Activated naive CD4-positive, alpha-beta T cell treated with anti-CD3 and anti-CD28 coated beads for 36 hours (primary cell): ENCODE measurements at regions not wholly inside any gene's neighbourhood (a gene's known extent, or its start where the extent isn't known, plus 50 kb on each side); places are given as distances from the start of the nearest gene placed in this dataset.

ENCODE experiments used
- CTCF ChIA-PET: fragments of 350-600 bp; sonication (Branson Sonifier 250); formaldehyde crosslinking; loops from one replicate; lab custom pipeline; 2021; ENCODE audit warnings: antibody characterized with exemption; lab: Charles Lee
- DNase-seq: peaks from one replicate; pipeline ENCODE4 v3.0.0-alpha.2; 2020
- H3K27ac Mint-ChIP-seq: one replicate; pipeline ENCODE4 v1.8.0; 2021; ENCODE audit warnings: mild to moderate bottlenecking, mixed read lengths
- H3K27me3 Mint-ChIP-seq: one replicate; pipeline ENCODE4 v1.8.0; 2021; ENCODE audit warnings: low read depth, mixed read lengths
- H3K36me3 Mint-ChIP-seq: one replicate; pipeline ENCODE4 v1.8.0; 2021; ENCODE audit warnings: low read depth, mixed read lengths
- H3K4me1 Mint-ChIP-seq: one replicate; pipeline ENCODE4 v1.8.0; 2021; ENCODE audit warnings: low read depth, mixed read lengths
- H3K4me3 Mint-ChIP-seq: one replicate; pipeline ENCODE4 v1.8.0; 2021; ENCODE audit warnings: mild to moderate bottlenecking, moderate library complexity, mixed read lengths
- H3K9me3 Mint-ChIP-seq: one replicate; pipeline ENCODE4 v1.8.0; 2021; ENCODE audit warnings: mixed read lengths
- intact Hi-C: fragments of 100-400 bp; cut with micrococcal nuclease; formaldehyde crosslinking; loops from one replicate; pipeline ENCODE4 v1.15.1; 2023

GRCh38 chr3:148605521-148605920, 92.2 kb upstream of the AGTR1 start:
- H3K4me3 Mint-ChIP-seq, result no peak overlapping the region
- H3K36me3 Mint-ChIP-seq, result no peaks in the 10 kb centered on the region
- H3K9me3 Mint-ChIP-seq, result no peaks in the 10 kb centered on the region
- no peak for DNase-seq
- no peaks in the 10 kb centered on the region for H3K27me3 Mint-ChIP-seq
- CTCF ChIA-PET, result no interaction called here
- no peaks in the 10 kb centered on the region for H3K4me1 Mint-ChIP-seq
- H3K27ac Mint-ChIP-seq, result no peak overlapping the region
- intact Hi-C loops, result no loop called here

- CTCF ChIA-PET, result no interaction called here
- H3K9me3 Mint-ChIP-seq, result no peaks in the 10 kb centered on the region
- no peak overlapping the region for H3K4me3 Mint-ChIP-seq
- no peaks in the 10 kb centered on the region for H3K27me3 Mint-ChIP-seq
- no peak for DNase-seq
- no peak overlapping the region for H3K27ac Mint-ChIP-seq
- intact Hi-C loops, result no loop called here
- no peaks in the 10 kb centered on the region for H3K36me3 Mint-ChIP-seq
- no peaks in the 10 kb centered on the region for H3K4me1 Mint-ChIP-seq
These were observed 90.7 kb upstream of the AGTR1 start for GRCh38 chr3:148606979-148607378.

GRCh38 chr3:148607491-148607890, 90.2 kb upstream of the AGTR1 start:
- no peaks in the 10 kb centered on the region for H3K9me3 Mint-ChIP-seq
- H3K4me3 Mint-ChIP-seq, result no peak overlapping the region
- no peak overlapping the region for H3K27ac Mint-ChIP-seq
- H3K4me1 Mint-ChIP-seq, result no peaks in the 10 kb centered on the region
- H3K36me3 Mint-ChIP-seq, result no peaks in the 10 kb centered on the region
- CTCF ChIA-PET, result no interaction called here
- DNase-seq, result no peak
- H3K27me3 Mint-ChIP-seq, result no peaks in the 10 kb centered on the region
- intact Hi-C loops, result no loop called here

- CTCF ChIA-PET, result no interaction called here
- no peaks in the 10 kb centered on the region for H3K27me3 Mint-ChIP-seq
- intact Hi-C loops, result no loop called here
These were observed 85.4 kb upstream of the AGTR1 start for GRCh38 chr3:148612278-148612677.

GRCh38 chr3:148615382-148615781, 82.3 kb upstream of the AGTR1 start:
- CTCF ChIA-PET, result no interaction called here
- no peaks in the 10 kb centered on the region for H3K36me3 Mint-ChIP-seq
- no peaks in the 10 kb centered on the region for H3K27me3 Mint-ChIP-seq
- DNase-seq, result no peak
- H3K27ac Mint-ChIP-seq, result no peak overlapping the region
- intact Hi-C loops, result no loop called here
- no peaks in the 10 kb centered on the region for H3K9me3 Mint-ChIP-seq
- no peak overlapping the region for H3K4me3 Mint-ChIP-seq
- H3K4me1 Mint-ChIP-seq, result no peaks in the 10 kb centered on the region

More at GRCh38 chr3:148612278-148612677, 85.4 kb upstream of the AGTR1 start:
- DNase-seq, result no peak
- Mint-ChIP-seq H3K36me3 (no peaks in the 10 kb centered on the region), H3K4me3 (no peak overlapping the region), H3K27ac (no peak overlapping the region), H3K4me1 (no peaks in the 10 kb centered on the region), H3K9me3 (no peaks in the 10 kb centered on the region)

GRCh38 chr3:148625095-148625736, 72.5 kb upstream of the AGTR1 start:
- intact Hi-C loops, result no loop called here
- no peak for DNase-seq
- Mint-ChIP-seq H3K4me3 (no peak overlapping the region), H3K36me3 (no peaks in the 10 kb centered on the region), H3K27me3 (no peaks in the 10 kb centered on the region), H3K9me3 (peaks cover 10% of the 10 kb centered on the region), H3K4me1 (no peaks in the 10 kb centered on the region), H3K27ac (no peak overlapping the region)
- CTCF ChIA-PET, result no interaction called here

- CTCF ChIA-PET, result no interaction called here
- no peak for DNase-seq
- Mint-ChIP-seq H3K9me3 (peaks cover 10% of the 10 kb centered on the region), H3K27ac (no peak overlapping the region), H3K4me3 (no peak overlapping the region), H3K27me3 (no peaks in the 10 kb centered on the region), H3K36me3 (no peaks in the 10 kb centered on the region), H3K4me1 (no peaks in the 10 kb centered on the region)
- intact Hi-C loops, result no loop called here
These were observed 71.7 kb upstream of the AGTR1 start for GRCh38 chr3:148625991-148626390.

GRCh38 chr3:148629006-148629405, 68.7 kb upstream of the AGTR1 start:
- H3K27me3 Mint-ChIP-seq, result no peaks in the 10 kb centered on the region
- CTCF ChIA-PET, result no interaction called here
- no peaks in the 10 kb centered on the region for H3K36me3 Mint-ChIP-seq
- H3K4me1 Mint-ChIP-seq, result no peaks in the 10 kb centered on the region
- peaks cover 20% of the 10 kb centered on the region for H3K9me3 Mint-ChIP-seq
- intact Hi-C loops, result no loop called here
- H3K27ac Mint-ChIP-seq, result no peak overlapping the region
- DNase-seq, result no peak
- no peak overlapping the region for H3K4me3 Mint-ChIP-seq

- no peak overlapping the region for H3K4me3 Mint-ChIP-seq
- H3K27me3 Mint-ChIP-seq, result no peaks in the 10 kb centered on the region
- H3K27ac Mint-ChIP-seq, result no peak overlapping the region
- CTCF ChIA-PET, result no interaction called here
- H3K9me3 Mint-ChIP-seq, result peaks cover 21% of the 10 kb centered on the region
- no peak for DNase-seq
- intact Hi-C loops, result no loop called here
- no peaks in the 10 kb centered on the region for H3K36me3 Mint-ChIP-seq
- no peaks in the 10 kb centered on the region for H3K4me1 Mint-ChIP-seq
These were observed 66.4 kb upstream of the AGTR1 start for GRCh38 chr3:148631124-148631903.

GRCh38 chr3:148641722-148642121, 56.0 kb upstream of the AGTR1 start:
- no peaks in the 10 kb centered on the region for H3K9me3 Mint-ChIP-seq
- H3K27ac Mint-ChIP-seq, result no peak overlapping the region
- intact Hi-C loops, result no loop called here
- H3K27me3 Mint-ChIP-seq, result no peaks in the 10 kb centered on the region
- H3K36me3 Mint-ChIP-seq, result no peaks in the 10 kb centered on the region
- DNase-seq, result no peak
- CTCF ChIA-PET, result no interaction called here
- H3K4me1 Mint-ChIP-seq, result no peaks in the 10 kb centered on the region
- H3K4me3 Mint-ChIP-seq, result no peak overlapping the region

- CTCF ChIA-PET, result no interaction called here
- Mint-ChIP-seq H3K36me3 (no peaks in the 10 kb centered on the region), H3K27ac (no peak overlapping the region)
These were observed 55.5 kb upstream of the AGTR1 start for GRCh38 chr3:148642214-148642613.

GRCh38 chr3:148642616-148643015, 55.1 kb upstream of the AGTR1 start:
- DNase-seq, result no peak
- Mint-ChIP-seq H3K4me1 (no peaks in the 10 kb centered on the region), H3K4me3 (no peak overlapping the region), H3K9me3 (no peaks in the 10 kb centered on the region), H3K36me3 (no peaks in the 10 kb centered on the region), H3K27ac (no peak overlapping the region), H3K27me3 (no peaks in the 10 kb centered on the region)
- CTCF ChIA-PET, result no interaction called here
- intact Hi-C loops, result no loop called here

More at GRCh38 chr3:148642214-148642613, 55.5 kb upstream of the AGTR1 start:
- intact Hi-C loops, result no loop called here
- H3K27me3 Mint-ChIP-seq, result no peaks in the 10 kb centered on the region
- H3K4me1 Mint-ChIP-seq, result no peaks in the 10 kb centered on the region
- no peaks in the 10 kb centered on the region for H3K9me3 Mint-ChIP-seq
- no peak overlapping the region for H3K4me3 Mint-ChIP-seq
- no peak for DNase-seq

- no peaks in the 10 kb centered on the region for H3K36me3 Mint-ChIP-seq
- H3K27ac Mint-ChIP-seq, result no peak overlapping the region
- no peak for DNase-seq
- intact Hi-C loops, result no loop called here
- H3K9me3 Mint-ChIP-seq, result no peaks in the 10 kb centered on the region
- no peak overlapping the region for H3K4me3 Mint-ChIP-seq
- H3K4me1 Mint-ChIP-seq, result no peaks in the 10 kb centered on the region
- H3K27me3 Mint-ChIP-seq, result no peaks in the 10 kb centered on the region
- CTCF ChIA-PET, result no interaction called here
These were observed 54.3 kb upstream of the AGTR1 start for GRCh38 chr3:148643389-148643840.
